Stomach (tissue), 4 donors: ENCODE measurements at regions not wholly inside any gene's neighbourhood (a gene's known extent, or its start where the extent isn't known, plus 50 kb on each side); places are given as distances from the start of the nearest gene placed in this dataset.

Experiments
- POLR2A ChIP-seq, 4 donors: fragments of 450-650 bp; IDR thresholded peaks; one replicate each; pipeline ENCODE4 v1.6.1; 2016; ENCODE audit warnings: antibody characterized with exemption in 4 of 4, control low read depth in 2 of 4, mild to moderate bottlenecking in 1 of 4, moderate library complexity in 1 of 4
- POLR2AphosphoS5 ChIP-seq, 3 donors: sonication (generic); formaldehyde crosslinking; IDR thresholded peaks; one replicate each; pipeline ENCODE4 v1.6.1; 2016; ENCODE audit warnings: antibody characterized with exemption in 3 of 3

DNA sequence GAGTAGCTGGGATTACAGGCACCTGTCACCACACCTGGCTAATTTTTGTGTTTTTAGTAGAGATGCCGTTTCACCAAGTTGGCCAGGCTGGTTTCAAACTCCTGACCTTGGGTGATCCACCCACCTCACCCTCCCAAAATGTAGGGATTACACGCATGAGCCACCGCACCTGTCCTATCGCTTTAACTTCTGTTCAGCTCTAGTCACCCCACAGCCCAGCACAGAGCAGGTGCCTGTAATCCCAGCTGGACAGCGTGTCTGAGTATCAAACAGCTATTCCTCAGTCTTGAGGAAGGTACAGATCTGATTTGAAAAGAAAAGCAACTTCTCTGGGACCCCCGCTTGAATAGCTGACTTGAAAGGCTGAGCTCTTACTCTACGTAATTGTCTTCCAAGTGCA, 149.1 kb downstream of the CTTN start:
- TF ChIP-seq POLR2A (IDR thresholded peaks at IDR 0.05) = no peak
- no peak for TF ChIP-seq POLR2AphosphoS5 (IDR thresholded peaks at IDR 0.05)
